ENCODE measurements at regions not wholly inside any gene's neighbourhood (a gene's known extent, or its start where the extent isn't known, plus 50 kb on each side); places are given as distances from the start of the nearest gene placed in this dataset.
"Not testable (repeated sequence)": the region's sequence is repeated elsewhere in the genome, so short reads cannot be mapped to it uniquely, and the experiment has no call there.

DNA sequence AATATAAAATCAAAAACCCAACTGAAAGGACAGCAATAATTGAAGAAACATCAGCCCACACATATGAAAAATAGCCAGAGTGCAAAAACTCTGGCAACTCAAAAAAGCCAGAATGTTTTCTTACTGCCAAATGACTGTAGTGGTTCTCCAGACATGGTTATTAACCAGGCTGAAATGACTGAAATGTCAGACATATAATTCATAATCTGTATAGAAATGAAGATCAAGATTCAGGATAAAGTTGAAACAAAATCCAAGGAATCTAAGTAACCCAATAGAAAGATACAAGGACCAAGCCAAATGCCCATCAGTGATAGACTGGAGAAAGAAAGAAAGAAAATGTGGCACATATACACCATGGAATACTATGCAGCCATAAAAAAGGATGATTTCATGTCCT, 553.3 kb upstream of the KLHL4 start:
- no peak overlapping the region for H3K4me3 ChIP-seq (ENCODE audit: low read length)
- TF ChIP-seq, protein P1, sequence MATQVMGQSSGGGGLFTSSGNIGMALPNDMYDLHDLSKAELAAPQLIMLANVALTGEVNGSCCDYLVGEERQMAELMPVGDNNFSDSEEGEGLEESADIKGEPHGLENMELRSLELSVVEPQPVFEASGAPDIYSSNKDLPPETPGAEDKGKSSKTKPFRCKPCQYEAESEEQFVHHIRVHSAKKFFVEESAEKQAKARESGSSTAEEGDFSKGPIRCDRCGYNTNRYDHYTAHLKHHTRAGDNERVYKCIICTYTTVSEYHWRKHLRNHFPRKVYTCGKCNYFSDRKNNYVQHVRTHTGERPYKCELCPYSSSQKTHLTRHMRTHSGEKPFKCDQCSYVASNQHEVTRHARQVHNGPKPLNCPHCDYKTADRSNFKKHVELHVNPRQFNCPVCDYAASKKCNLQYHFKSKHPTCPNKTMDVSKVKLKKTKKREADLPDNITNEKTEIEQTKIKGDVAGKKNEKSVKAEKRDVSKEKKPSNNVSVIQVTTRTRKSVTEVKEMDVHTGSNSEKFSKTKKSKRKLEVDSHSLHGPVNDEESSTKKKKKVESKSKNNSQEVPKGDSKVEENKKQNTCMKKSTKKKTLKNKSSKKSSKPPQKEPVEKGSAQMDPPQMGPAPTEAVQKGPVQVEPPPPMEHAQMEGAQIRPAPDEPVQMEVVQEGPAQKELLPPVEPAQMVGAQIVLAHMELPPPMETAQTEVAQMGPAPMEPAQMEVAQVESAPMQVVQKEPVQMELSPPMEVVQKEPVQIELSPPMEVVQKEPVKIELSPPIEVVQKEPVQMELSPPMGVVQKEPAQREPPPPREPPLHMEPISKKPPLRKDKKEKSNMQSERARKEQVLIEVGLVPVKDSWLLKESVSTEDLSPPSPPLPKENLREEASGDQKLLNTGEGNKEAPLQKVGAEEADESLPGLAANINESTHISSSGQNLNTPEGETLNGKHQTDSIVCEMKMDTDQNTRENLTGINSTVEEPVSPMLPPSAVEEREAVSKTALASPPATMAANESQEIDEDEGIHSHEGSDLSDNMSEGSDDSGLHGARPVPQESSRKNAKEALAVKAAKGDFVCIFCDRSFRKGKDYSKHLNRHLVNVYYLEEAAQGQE (IDR thresholded peaks at IDR 0.05; ENCODE audit: borderline replicate concordance), result no peak
- TF ChIP-seq, protein P2, sequence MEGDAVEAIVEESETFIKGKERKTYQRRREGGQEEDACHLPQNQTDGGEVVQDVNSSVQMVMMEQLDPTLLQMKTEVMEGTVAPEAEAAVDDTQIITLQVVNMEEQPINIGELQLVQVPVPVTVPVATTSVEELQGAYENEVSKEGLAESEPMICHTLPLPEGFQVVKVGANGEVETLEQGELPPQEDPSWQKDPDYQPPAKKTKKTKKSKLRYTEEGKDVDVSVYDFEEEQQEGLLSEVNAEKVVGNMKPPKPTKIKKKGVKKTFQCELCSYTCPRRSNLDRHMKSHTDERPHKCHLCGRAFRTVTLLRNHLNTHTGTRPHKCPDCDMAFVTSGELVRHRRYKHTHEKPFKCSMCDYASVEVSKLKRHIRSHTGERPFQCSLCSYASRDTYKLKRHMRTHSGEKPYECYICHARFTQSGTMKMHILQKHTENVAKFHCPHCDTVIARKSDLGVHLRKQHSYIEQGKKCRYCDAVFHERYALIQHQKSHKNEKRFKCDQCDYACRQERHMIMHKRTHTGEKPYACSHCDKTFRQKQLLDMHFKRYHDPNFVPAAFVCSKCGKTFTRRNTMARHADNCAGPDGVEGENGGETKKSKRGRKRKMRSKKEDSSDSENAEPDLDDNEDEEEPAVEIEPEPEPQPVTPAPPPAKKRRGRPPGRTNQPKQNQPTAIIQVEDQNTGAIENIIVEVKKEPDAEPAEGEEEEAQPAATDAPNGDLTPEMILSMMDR (IDR thresholded peaks at IDR 0.05; ENCODE audit: poor library complexity, severe bottlenecking), result no peak
- no peak for TF ChIP-seq EZH2 (IDR thresholded peaks at IDR 0.05; ENCODE audit: borderline replicate concordance, insufficient read depth, low read length, poor library complexity, severe bottlenecking)
- TF ChIP-seq RAD21 (conservative IDR thresholded peaks at IDR 0.05), result no peak
- no peak for TF ChIP-seq EP300 (conservative IDR thresholded peaks at IDR 0.05; ENCODE audit: poor library complexity, severe bottlenecking)
- no peak for TF ChIP-seq TAF1 (IDR thresholded peaks at IDR 0.05; ENCODE audit: low read depth)
- no peak overlapping the region for H3K4me2 ChIP-seq (ENCODE audit: low read length)
- H3K79me2 ChIP-seq (replicated peaks; ENCODE audit: insufficient read depth, low read length), result no peaks in the 10 kb centered on the region
- no peaks in the 10 kb centered on the region for H3F3A ChIP-seq (ENCODE audit: insufficient read depth, low read length, poor library complexity, severe bottlenecking)
- H2AFZ ChIP-seq (ENCODE audit: low read depth, low read length), result no peak overlapping the region
- no peak overlapping the region for H3K9ac ChIP-seq (ENCODE audit: low read length)
- no peaks in the 10 kb centered on the region for H3K9me3 ChIP-seq (ENCODE audit: low read length)
- no peak overlapping the region for H3K27ac ChIP-seq (ENCODE audit: low read length)
- H3K27me3 ChIP-seq (ENCODE audit: insufficient read depth, low read depth, low read length), result no peaks in the 10 kb centered on the region
- H3K36me3 ChIP-seq (ENCODE audit: insufficient read depth, low read length), result no peaks in the 10 kb centered on the region
- H4K20me1 ChIP-seq (ENCODE audit: insufficient read depth), result no peaks in the 10 kb centered on the region
- no peaks in the 10 kb centered on the region for H3K9me2 ChIP-seq (ENCODE audit: insufficient read depth, low read length)

DNA sequence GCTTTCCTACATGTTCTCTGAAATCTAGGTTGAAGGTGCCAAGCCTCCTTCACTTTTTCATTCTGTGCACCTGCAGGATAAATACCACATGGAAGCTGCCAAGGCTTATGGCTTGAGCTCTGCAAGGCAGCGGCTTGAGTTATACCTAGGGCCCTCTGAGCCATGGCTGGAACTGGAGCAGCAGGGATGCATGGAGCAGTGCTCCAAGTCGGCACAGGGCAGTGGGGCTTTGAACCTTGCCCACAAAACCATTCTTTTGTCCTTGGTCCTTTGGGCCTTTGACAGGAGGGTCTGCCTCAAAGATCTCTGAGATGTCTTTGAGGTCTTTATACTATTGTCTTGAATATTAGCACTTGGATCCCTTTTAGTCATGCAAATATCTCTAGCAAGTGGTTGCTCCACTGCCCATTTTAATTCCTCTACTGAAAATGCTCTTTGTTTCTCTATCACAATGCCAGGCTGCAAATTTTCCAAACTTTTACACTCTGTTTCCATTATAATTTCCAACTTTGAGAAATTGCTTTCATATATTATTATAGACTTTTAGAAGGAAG, 536.2 kb upstream of the KLHL4 start:
- Histone ChIP-seq H3K79me2 (replicated peaks; ENCODE audit: insufficient read depth, low read length) (no peaks in the 10 kb centered on the region), H3K9ac (ENCODE audit: low read length) (no peak overlapping the region), H2AFZ (ENCODE audit: low read depth, low read length) (no peak overlapping the region), H3K27ac (ENCODE audit: low read length) (no peak overlapping the region), H4K20me1 (ENCODE audit: insufficient read depth) (no peaks in the 10 kb centered on the region), H3K9me3 (ENCODE audit: low read length) (no peaks in the 10 kb centered on the region), H3K36me3 (ENCODE audit: insufficient read depth, low read length) (no peaks in the 10 kb centered on the region), H3K4me3 (ENCODE audit: low read length) (no peak overlapping the region), H3K27me3 (ENCODE audit: insufficient read depth, low read depth, low read length) (no peaks in the 10 kb centered on the region), H3F3A (ENCODE audit: insufficient read depth, low read length, poor library complexity, severe bottlenecking) (no peaks in the 10 kb centered on the region), H3K9me2 (ENCODE audit: insufficient read depth, low read length) (no peaks in the 10 kb centered on the region), H3K4me2 (ENCODE audit: low read length) (no peak overlapping the region)
- no peak for TF ChIP-seq EZH2 (IDR thresholded peaks at IDR 0.05; ENCODE audit: borderline replicate concordance, insufficient read depth, low read length, poor library complexity, severe bottlenecking)
- TF ChIP-seq TAF1 (IDR thresholded peaks at IDR 0.05; ENCODE audit: low read depth), result no peak
- no peak for TF ChIP-seq POLR2AphosphoS5 (IDR thresholded peaks at IDR 0.05)
- TF ChIP-seq, protein P2 (IDR thresholded peaks at IDR 0.05; ENCODE audit: poor library complexity, severe bottlenecking), result no peak
- no peak for TF ChIP-seq SMC3 (conservative IDR thresholded peaks at IDR 0.05; ENCODE audit: poor library complexity)
- no peak for TF ChIP-seq MXI1 (conservative IDR thresholded peaks at IDR 0.05; ENCODE audit: poor library complexity, severe bottlenecking)
- TF ChIP-seq RAD21 (conservative IDR thresholded peaks at IDR 0.05), result no peak
- no peak for TF ChIP-seq EP300 (conservative IDR thresholded peaks at IDR 0.05; ENCODE audit: poor library complexity, severe bottlenecking)
- TF ChIP-seq, protein P1 (IDR thresholded peaks at IDR 0.05; ENCODE audit: borderline replicate concordance), result no peak

DNA sequence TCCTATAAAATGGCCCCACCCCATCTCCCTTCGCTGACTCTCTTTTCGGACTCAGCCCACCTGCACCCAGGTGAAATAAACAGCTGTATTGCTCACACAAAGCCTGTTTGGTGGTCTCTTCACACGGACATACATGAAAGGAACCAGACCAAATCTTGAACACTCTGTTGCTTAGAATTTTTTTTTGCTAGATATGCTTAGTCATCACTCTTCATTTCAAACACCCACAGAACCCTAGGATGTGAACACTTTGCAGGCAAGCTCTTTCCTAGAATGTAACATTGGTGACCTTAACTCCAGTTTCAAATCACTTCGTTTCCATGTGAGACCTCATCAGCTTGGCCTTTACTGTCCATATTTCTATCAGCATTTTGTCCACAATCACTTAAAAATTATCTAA, 530.3 kb upstream of the KLHL4 start:
- H3K27me3 ChIP-seq (ENCODE audit: insufficient read depth, low read depth, low read length); H3K36me3 ChIP-seq (ENCODE audit: insufficient read depth, low read length); H4K20me1 ChIP-seq (ENCODE audit: insufficient read depth); H3K4me3 ChIP-seq (ENCODE audit: low read length); H3K9ac ChIP-seq (ENCODE audit: low read length); H2AFZ ChIP-seq (ENCODE audit: low read depth, low read length); H3K4me2 ChIP-seq (ENCODE audit: low read length); H3K79me2 ChIP-seq (replicated peaks; ENCODE audit: insufficient read depth, low read length); H3K27ac ChIP-seq (ENCODE audit: low read length); H3K9me3 ChIP-seq (ENCODE audit: low read length); H3F3A ChIP-seq (ENCODE audit: insufficient read depth, low read length, poor library complexity, severe bottlenecking); H3K9me2 ChIP-seq (ENCODE audit: insufficient read depth, low read length): not testable (repeated sequence)

All from neural cell (in vitro differentiated cells).